Hepatocyte (in vitro differentiated cells): ENCODE measurements at regions not wholly inside any gene's neighbourhood (a gene's known extent, or its start where the extent isn't known, plus 50 kb on each side); places are given as distances from the start of the nearest gene placed in this dataset.
"Not testable (repeated sequence)": the region's sequence is repeated elsewhere in the genome, so short reads cannot be mapped to it uniquely, and the experiment has no call there.

Source experiments
- DNase-seq: peaks from one replicate; pipeline ENCODE4 v3.0.0-alpha.2; 2016; ENCODE audit warnings: low spot score
- H2AFZ ChIP-seq: fragments of 200-600 bp; sonication (generic); 2 replicates; pipeline ENCODE4 v1.6.0; 2016; ENCODE audit warnings: antibody characterized with exemption, mild to moderate bottlenecking
- H3K27ac ChIP-seq: fragments of 200-600 bp; sonication (generic); 2 replicates; pipeline ENCODE4 v1.5.1; 2016; ENCODE audit warnings: mild to moderate bottlenecking
- H3K27me3 ChIP-seq: fragments of 200-600 bp; sonication (generic); 2 replicates; pipeline ENCODE4 v1.6.1; 2016
- H3K36me3 ChIP-seq: fragments of 200-600 bp; sonication (generic); replicated peaks from 2 replicates; pipeline ENCODE4 v1.5.1; 2016; ENCODE audit warnings: low read depth; ENCODE audit not compliant: insufficient read depth
- H3K4me1 ChIP-seq: fragments of 200-600 bp; sonication (generic); 2 replicates; pipeline ENCODE4 v1.5.1; 2016; ENCODE audit warnings: mild to moderate bottlenecking, moderate library complexity; ENCODE audit not compliant: insufficient read depth
- H3K4me2 ChIP-seq: fragments of 200-600 bp; sonication (generic); 2 replicates; pipeline ENCODE4 v1.6.0; 2016
- H3K4me3 ChIP-seq: fragments of 200-600 bp; sonication (generic); 2 replicates; pipeline ENCODE4 v1.5.1; 2016; ENCODE audit warnings: mild to moderate bottlenecking
- H3K79me2 ChIP-seq: fragments of 200-600 bp; sonication (generic); 2 replicates; pipeline ENCODE4 v1.6.0; 2017; ENCODE audit warnings: mild to moderate bottlenecking
- H3K9me2 ChIP-seq: fragments of 200-600 bp; sonication (generic); replicated peaks from 2 replicates; pipeline ENCODE4 v1.6.0; 2017; ENCODE audit warnings: mild to moderate bottlenecking; ENCODE audit not compliant: insufficient read depth
- H3K9me3 ChIP-seq: fragments of 200-600 bp; sonication (generic); 2 replicates; pipeline ENCODE4 v1.5.1; 2016; ENCODE audit warnings: low read depth, mild to moderate bottlenecking
- H4K20me1 ChIP-seq: fragments of 200-600 bp; sonication (generic); 2 replicates; pipeline ENCODE4 v1.6.0; 2016; ENCODE audit warnings: mild to moderate bottlenecking; ENCODE audit not compliant: insufficient read depth, poor library complexity, severe bottlenecking
- CTCF ChIP-seq: fragments of 200-600 bp; sonication (generic); IDR thresholded peaks from 2 replicates; pipeline ENCODE4 v1.5.1; 2016; ENCODE audit warnings: antibody characterized with exemption, mild to moderate bottlenecking; ENCODE audit not compliant: poor library complexity
- EZH2 ChIP-seq: fragments of 200-600 bp; sonication (generic); IDR thresholded peaks from 2 replicates; pipeline ENCODE4 v1.6.1; 2016; ENCODE audit warnings: antibody characterized with exemption, mild to moderate bottlenecking, borderline replicate concordance
- EZH2phosphoT487 ChIP-seq: fragments of 200-600 bp; sonication (generic); IDR thresholded peaks from one replicate; pipeline ENCODE4 v1.6.1; 2018; ENCODE audit warnings: antibody characterized with exemption, mild to moderate bottlenecking, low read depth, moderate library complexity; ENCODE audit not compliant: unreplicated experiment, severe bottlenecking
- WGBS: methylation state at CpG from one replicate; pipeline ENCODE4 v1.1.6; 2016; ENCODE audit warnings: low lambda C conversion rate; ENCODE audit errors: missing lambda C conversion rate; 5-methylcytosine and 5-hydroxymethylcytosine counted together

GRCh38 chr4:141871086-141871770, 234.8 kb downstream of the IL15 start:
- no peaks in the 10 kb centered on the region for H3K9me3 ChIP-seq
- H3K27me3 ChIP-seq = no peaks in the 10 kb centered on the region
- H3K79me2 ChIP-seq = no peaks in the 10 kb centered on the region
- 78% methylated on average over 4 of the region's 4 CpGs for WGBS
- H3K4me3 ChIP-seq = no peak overlapping the region
- H3K4me1 ChIP-seq = no peaks in the 10 kb centered on the region
- no peaks in the 10 kb centered on the region for H3K36me3 ChIP-seq
- no peak for DNase-seq
- no peak overlapping the region for H2AFZ ChIP-seq
- TF ChIP-seq EZH2 (no peak), CTCF (no peak), EZH2phosphoT487 (no peak)
- no peaks in the 10 kb centered on the region for H3K9me2 ChIP-seq
- no peak overlapping the region for H3K4me2 ChIP-seq
- H3K27ac ChIP-seq = no peak overlapping the region
- H4K20me1 ChIP-seq = no peaks in the 10 kb centered on the region

- not testable (repeated sequence) for H3K4me3 ChIP-seq, H3K9me2 ChIP-seq, H2AFZ ChIP-seq, H3K4me1 ChIP-seq, H3K27me3 ChIP-seq, H3K27ac ChIP-seq, H3K36me3 ChIP-seq, H4K20me1 ChIP-seq, H3K4me2 ChIP-seq, DNase-seq, H3K79me2 ChIP-seq, H3K9me3 ChIP-seq
- WGBS = 35% methylated on average over 12 of the region's 12 CpGs
These were observed 246.3 kb downstream of the IL15 start for GRCh38 chr4:141882650-141883049.

- Histone ChIP-seq H3K27me3 (no peaks in the 10 kb centered on the region), H3K27ac (no peak overlapping the region), H3K4me2 (no peak overlapping the region), H4K20me1 (no peaks in the 10 kb centered on the region), H2AFZ (no peak overlapping the region), H3K9me3 (no peaks in the 10 kb centered on the region), H3K9me2 (no peaks in the 10 kb centered on the region), H3K79me2 (no peaks in the 10 kb centered on the region), H3K4me1 (no peaks in the 10 kb centered on the region), H3K4me3 (no peak overlapping the region), H3K36me3 (no peaks in the 10 kb centered on the region)
- no peak for DNase-seq
- TF ChIP-seq EZH2phosphoT487 (no peak), EZH2 (no peak), CTCF (no peak)
- WGBS = 89% methylated on average over 2 of the region's 2 CpGs
These were observed 247.7 kb downstream of the IL15 start for GRCh38 chr4:141884070-141884469.

GRCh38 chr4:141885112-141885511, 248.7 kb downstream of the IL15 start:
- Histone ChIP-seq H3K9me2 (no peaks in the 10 kb centered on the region), H3K36me3 (no peaks in the 10 kb centered on the region), H2AFZ (no peak overlapping the region), H3K79me2 (no peaks in the 10 kb centered on the region), H4K20me1 (no peaks in the 10 kb centered on the region), H3K27ac (no peak overlapping the region), H3K4me1 (no peaks in the 10 kb centered on the region), H3K4me3 (no peak overlapping the region), H3K4me2 (no peak overlapping the region), H3K9me3 (no peaks in the 10 kb centered on the region), H3K27me3 (no peaks in the 10 kb centered on the region)
- TF ChIP-seq EZH2 (no peak), CTCF (no peak)
- WGBS = 100% methylated on average over 1 of the region's 1 CpG
- DNase-seq = no peak
